ENCODE measurements at regions not wholly inside any gene's neighbourhood (a gene's known extent, or its start where the extent isn't known, plus 50 kb on each side); places are given as distances from the start of the nearest gene placed in this dataset.
"Not testable (repeated sequence)": the region's sequence is repeated elsewhere in the genome, so short reads cannot be mapped to it uniquely, and the experiment has no call there.

GRCh38 chr1:242662886-242663285, 138.4 kb upstream of the PLD5 start:
- no peak overlapping the region for H2AFZ ChIP-seq (ENCODE audit: insufficient read depth, low read length, poor library complexity)
- no peak overlapping the region for H3K4me3 ChIP-seq (ENCODE audit: low read depth, low read length)
- H4K91ac ChIP-seq (ENCODE audit: low read depth, low read length), result no peak overlapping the region
- no peak overlapping the region for H3K4me2 ChIP-seq (ENCODE audit: low read length)
- H2BK5ac ChIP-seq (ENCODE audit: low read depth, low read length, poor library complexity), result no peak overlapping the region
- H3K9ac ChIP-seq (ENCODE audit: low read length), result no peak overlapping the region
- no CpG with 5 or more reads among the region's 4 CpGs for WGBS (ENCODE audit: extremely low coverage, insufficient coverage, insufficient read length)
- no peak overlapping the region for H3K4ac ChIP-seq (ENCODE audit: low read depth, low read length)
- H3K27ac ChIP-seq (ENCODE audit: low read depth, low read length), result no peak overlapping the region
- H2BK120ac ChIP-seq (ENCODE audit: insufficient read depth, low read length, poor library complexity), result no peak overlapping the region
- H3K23ac ChIP-seq (ENCODE audit: low read length), result no peak overlapping the region
- no peak overlapping the region for H2BK12ac ChIP-seq (ENCODE audit: low read length)
- no peaks in the 10 kb centered on the region for H3K27me3 ChIP-seq (ENCODE audit: insufficient read depth, low read length)
- H4K12ac ChIP-seq (ENCODE audit: low read depth, low read length), result no peak overlapping the region
- no peaks in the 10 kb centered on the region for H3K79me1 ChIP-seq (ENCODE audit: low read length)
- no peak overlapping the region for H3K14ac ChIP-seq (ENCODE audit: low read length)
- H3K18ac ChIP-seq (ENCODE audit: low read length), result no peak overlapping the region
- H3K9me3 ChIP-seq (ENCODE audit: insufficient read depth, low read depth, low read length), result no peaks in the 10 kb centered on the region
- H3K4me1 ChIP-seq (ENCODE audit: control insufficient read depth in 1 of 2, insufficient read depth in 2 of 2, low read length in 2 of 2), result no peaks in the 10 kb centered on the region
- no peak overlapping the region for H4K8ac ChIP-seq (ENCODE audit: low read depth, low read length)
- no peak overlapping the region for H2AK5ac ChIP-seq (ENCODE audit: low read length)
- H3K36me3 ChIP-seq (ENCODE audit: control insufficient read depth in 1 of 2, insufficient read depth in 2 of 2, low read length in 2 of 2), result no peaks in the 10 kb centered on the region
- DNase-seq, result no peak
- no peaks in the 10 kb centered on the region for H3K79me2 ChIP-seq (ENCODE audit: control insufficient read depth, insufficient read depth, low read length, poor library complexity)

GRCh38 chr1:242653772-242654171, 129.3 kb upstream of the PLD5 start:
- H2AK5ac ChIP-seq (ENCODE audit: low read length); H2BK120ac ChIP-seq (ENCODE audit: insufficient read depth, low read length, poor library complexity); H3K27me3 ChIP-seq (ENCODE audit: insufficient read depth, low read length); H3K79me1 ChIP-seq (ENCODE audit: low read length); H2AFZ ChIP-seq (ENCODE audit: insufficient read depth, low read length, poor library complexity); H3K4ac ChIP-seq (ENCODE audit: low read depth, low read length); H2BK5ac ChIP-seq (ENCODE audit: low read depth, low read length, poor library complexity); H4K12ac ChIP-seq (ENCODE audit: low read depth, low read length); H2BK12ac ChIP-seq (ENCODE audit: low read length); H3K4me3 ChIP-seq (ENCODE audit: low read depth, low read length); H3K36me3 ChIP-seq (ENCODE audit: control insufficient read depth in 1 of 2, insufficient read depth in 2 of 2, low read length in 2 of 2); H3K4me2 ChIP-seq (ENCODE audit: low read length); H3K9me3 ChIP-seq (ENCODE audit: insufficient read depth, low read depth, low read length); H4K91ac ChIP-seq (ENCODE audit: low read depth, low read length); H3K23ac ChIP-seq (ENCODE audit: low read length); H3K79me2 ChIP-seq (ENCODE audit: control insufficient read depth, insufficient read depth, low read length, poor library complexity); H3K14ac ChIP-seq (ENCODE audit: low read length); H4K8ac ChIP-seq (ENCODE audit: low read depth, low read length); H3K27ac ChIP-seq (ENCODE audit: low read depth, low read length); H3K9ac ChIP-seq (ENCODE audit: low read length); DNase-seq; H3K18ac ChIP-seq (ENCODE audit: low read length): not testable (repeated sequence)
- H3K4me1 ChIP-seq (ENCODE audit: control insufficient read depth in 1 of 2, insufficient read depth in 2 of 2, low read length in 2 of 2), result peaks cover 8 to 11% of the 10 kb centered on the region in 2 experiments

- no peak overlapping the region for H2AK5ac ChIP-seq (ENCODE audit: low read length)
- H3K27me3 ChIP-seq (ENCODE audit: insufficient read depth, low read length), result no peaks in the 10 kb centered on the region
- no peak overlapping the region for H2BK120ac ChIP-seq (ENCODE audit: insufficient read depth, low read length, poor library complexity)
- no peak overlapping the region for H4K8ac ChIP-seq (ENCODE audit: low read depth, low read length)
- peaks cover 10 to 11% of the 10 kb centered on the region in 2 experiments for H3K4me1 ChIP-seq (ENCODE audit: control insufficient read depth in 1 of 2, insufficient read depth in 2 of 2, low read length in 2 of 2)
- H2BK12ac ChIP-seq (ENCODE audit: low read length), result no peak overlapping the region
- H3K14ac ChIP-seq (ENCODE audit: low read length), result no peak overlapping the region
- H3K4me3 ChIP-seq (ENCODE audit: low read depth, low read length), result no peak overlapping the region
- DNase-seq, result peak; percentile 31 to 42
- H3K4me2 ChIP-seq (ENCODE audit: low read length), result no peak overlapping the region
- no peak overlapping the region for H3K23ac ChIP-seq (ENCODE audit: low read length)
- no peak overlapping the region for H4K12ac ChIP-seq (ENCODE audit: low read depth, low read length)
- H3K4ac ChIP-seq (ENCODE audit: low read depth, low read length), result no peak overlapping the region
- H2AFZ ChIP-seq (ENCODE audit: insufficient read depth, low read length, poor library complexity), result no peak overlapping the region
- H3K9ac ChIP-seq (ENCODE audit: low read length), result no peak overlapping the region
- H4K91ac ChIP-seq (ENCODE audit: low read depth, low read length), result no peak overlapping the region
- H3K79me2 ChIP-seq (ENCODE audit: control insufficient read depth, insufficient read depth, low read length, poor library complexity), result no peaks in the 10 kb centered on the region
- no CpG with 5 or more reads among the region's 5 CpGs for WGBS (ENCODE audit: extremely low coverage, insufficient coverage, insufficient read length)
- H3K18ac ChIP-seq (ENCODE audit: low read length), result no peak overlapping the region
- H3K79me1 ChIP-seq (ENCODE audit: low read length), result peaks cover 3% of the 10 kb centered on the region
- H2BK5ac ChIP-seq (ENCODE audit: low read depth, low read length, poor library complexity), result no peak overlapping the region
- H3K36me3 ChIP-seq (ENCODE audit: control insufficient read depth in 1 of 2, insufficient read depth in 2 of 2, low read length in 2 of 2), result no peaks in the 10 kb centered on the region
- H3K27ac ChIP-seq (ENCODE audit: low read depth, low read length), result no peak overlapping the region
- H3K9me3 ChIP-seq (ENCODE audit: insufficient read depth, low read depth, low read length), result peaks cover 3% of the 10 kb centered on the region
Observed at GRCh38 chr1:242651817-242652216, 127.3 kb upstream of the PLD5 start.

- Histone ChIP-seq H3K36me3 (ENCODE audit: control insufficient read depth in 1 of 2, insufficient read depth in 2 of 2, low read length in 2 of 2) (no peaks in the 10 kb centered on the region), H3K4me1 (ENCODE audit: control insufficient read depth in 1 of 2, insufficient read depth in 2 of 2, low read length in 2 of 2) (no peaks in the 10 kb centered on the region), H3K4ac (ENCODE audit: low read depth, low read length) (no peak overlapping the region), H2AK5ac (ENCODE audit: low read length) (no peak overlapping the region), H4K91ac (ENCODE audit: low read depth, low read length) (no peak overlapping the region), H2AFZ (ENCODE audit: insufficient read depth, low read length, poor library complexity) (no peak overlapping the region), H2BK120ac (ENCODE audit: insufficient read depth, low read length, poor library complexity) (no peak overlapping the region), H3K9ac (ENCODE audit: low read length) (no peak overlapping the region), H3K14ac (ENCODE audit: low read length) (no peak overlapping the region), H2BK5ac (ENCODE audit: low read depth, low read length, poor library complexity) (no peak overlapping the region), H3K27me3 (ENCODE audit: insufficient read depth, low read length) (no peaks in the 10 kb centered on the region), H3K18ac (ENCODE audit: low read length) (no peak overlapping the region), H3K27ac (ENCODE audit: low read depth, low read length) (no peak overlapping the region), H3K4me2 (ENCODE audit: low read length) (no peak overlapping the region), H2BK12ac (ENCODE audit: low read length) (no peak overlapping the region), H4K8ac (ENCODE audit: low read depth, low read length) (no peak overlapping the region), H3K79me1 (ENCODE audit: low read length) (no peaks in the 10 kb centered on the region), H3K9me3 (ENCODE audit: insufficient read depth, low read depth, low read length) (no peaks in the 10 kb centered on the region), H3K23ac (ENCODE audit: low read length) (no peak overlapping the region), H4K12ac (ENCODE audit: low read depth, low read length) (no peak overlapping the region), H3K79me2 (ENCODE audit: control insufficient read depth, insufficient read depth, low read length, poor library complexity) (no peaks in the 10 kb centered on the region), H3K4me3 (ENCODE audit: low read depth, low read length) (no peak overlapping the region)
- DNase-seq, result no peak
- WGBS (ENCODE audit: extremely low coverage, insufficient coverage, insufficient read length), result no CpG with 5 or more reads among the region's 3 CpGs
Observed at GRCh38 chr1:242641461-242641860, 117.0 kb upstream of the PLD5 start.

All from trophoblast cell (in vitro differentiated cells and primary cell).